ENCODE measurements at regions not wholly inside any gene's neighbourhood (a gene's known extent, or its start where the extent isn't known, plus 50 kb on each side); places are given as distances from the start of the nearest gene placed in this dataset.
A peak's percentile ranks its signal among the peaks of the same experiment; 100 is the strongest.
"Not testable (repeated sequence)": the region's sequence is repeated elsewhere in the genome, so short reads cannot be mapped to it uniquely, and the experiment has no call there.

DNA sequence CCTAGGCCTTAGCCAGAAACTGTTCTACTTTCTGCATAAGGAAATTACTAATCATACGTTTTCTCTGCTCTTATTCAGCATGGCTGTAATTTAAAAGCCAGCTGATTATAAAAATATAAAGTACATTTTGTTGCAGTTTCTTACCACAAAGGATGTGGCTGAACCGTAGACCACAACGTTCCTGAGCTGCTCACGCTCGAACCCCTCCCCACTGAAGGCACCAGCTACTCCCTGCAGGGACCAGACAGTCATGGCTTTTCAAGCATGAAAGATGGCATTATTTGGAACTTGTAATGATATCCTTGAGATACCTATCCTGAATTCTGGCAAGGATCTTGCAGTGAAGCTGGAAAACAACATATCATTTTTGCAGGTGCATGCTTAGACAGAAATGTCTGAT, 91.8 kb upstream of the DMRT1 start:
- DNase-seq: no peak

GRCh38 chr9:750249-750967, 91.1 kb upstream of the DMRT1 start:
- DNase-seq: peak; percentile 57

- DNase-seq: no peak
These were observed 90.1 kb upstream of the DMRT1 start for GRCh38 chr9:751137-752051.

DNA sequence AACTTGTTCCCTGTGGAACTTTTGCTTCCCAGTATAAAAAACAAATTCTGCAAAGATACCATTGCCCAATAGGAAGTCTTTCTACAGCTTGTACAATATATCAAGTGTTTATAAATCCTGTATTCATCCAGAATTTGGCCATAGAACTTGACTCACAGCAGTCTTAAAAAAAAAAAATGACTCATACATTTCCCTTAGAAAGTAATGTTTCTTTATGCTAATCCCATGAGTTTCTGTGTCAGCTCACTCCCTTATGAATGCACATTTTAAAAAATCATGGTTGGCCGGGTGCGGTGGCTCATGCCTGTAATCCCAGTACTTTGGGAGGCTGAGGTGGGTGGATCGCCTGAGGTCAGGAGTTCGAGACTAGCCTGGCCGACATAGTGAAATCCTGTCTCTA, 89.3 kb upstream of the DMRT1 start:
- no peak for DNase-seq

GRCh38 chr9:752681-753200, 88.8 kb upstream of the DMRT1 start:
- DNase-seq: no peak

- DNase-seq: not testable (repeated sequence)
These were observed 87.8 kb upstream of the DMRT1 start for GRCh38 chr9:753734-754133.

DNA sequence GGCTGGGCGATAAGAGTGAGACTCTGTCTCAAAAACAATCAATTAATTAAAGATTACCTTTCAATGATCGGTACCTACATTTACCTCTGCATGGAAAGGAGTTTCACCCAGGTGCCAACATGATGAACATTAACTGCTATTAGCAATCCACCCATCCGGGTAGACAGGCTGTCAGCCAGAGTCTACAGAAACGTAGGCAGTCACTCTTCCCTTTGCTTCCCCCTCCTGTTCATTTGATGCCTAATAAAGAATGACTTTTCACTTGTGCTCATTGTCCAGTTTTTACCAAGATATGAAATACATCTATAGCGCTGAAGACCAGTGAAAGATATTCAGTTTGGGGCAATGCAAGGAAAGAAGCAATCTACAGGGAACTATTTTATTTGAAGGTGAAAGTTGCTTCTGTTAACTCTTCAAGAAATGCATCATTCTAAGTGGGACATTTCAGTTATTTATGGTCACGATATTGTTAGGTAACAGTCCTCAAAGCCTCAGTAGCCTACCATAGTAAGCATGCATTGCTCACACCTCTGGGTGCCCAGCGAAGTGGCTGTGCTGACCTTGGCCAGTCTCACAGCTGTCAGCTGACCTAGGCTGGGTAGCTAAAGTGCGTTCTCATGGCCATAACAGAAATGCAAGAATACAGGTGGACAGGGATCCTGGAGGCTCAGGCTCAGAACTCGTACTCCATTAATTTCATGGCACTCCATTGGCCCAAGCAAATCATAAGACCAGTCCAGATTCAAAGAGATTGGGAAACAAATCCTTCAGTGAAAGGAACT, 87.2 kb upstream of the DMRT1 start:
- DNase-seq: no peak

DNA sequence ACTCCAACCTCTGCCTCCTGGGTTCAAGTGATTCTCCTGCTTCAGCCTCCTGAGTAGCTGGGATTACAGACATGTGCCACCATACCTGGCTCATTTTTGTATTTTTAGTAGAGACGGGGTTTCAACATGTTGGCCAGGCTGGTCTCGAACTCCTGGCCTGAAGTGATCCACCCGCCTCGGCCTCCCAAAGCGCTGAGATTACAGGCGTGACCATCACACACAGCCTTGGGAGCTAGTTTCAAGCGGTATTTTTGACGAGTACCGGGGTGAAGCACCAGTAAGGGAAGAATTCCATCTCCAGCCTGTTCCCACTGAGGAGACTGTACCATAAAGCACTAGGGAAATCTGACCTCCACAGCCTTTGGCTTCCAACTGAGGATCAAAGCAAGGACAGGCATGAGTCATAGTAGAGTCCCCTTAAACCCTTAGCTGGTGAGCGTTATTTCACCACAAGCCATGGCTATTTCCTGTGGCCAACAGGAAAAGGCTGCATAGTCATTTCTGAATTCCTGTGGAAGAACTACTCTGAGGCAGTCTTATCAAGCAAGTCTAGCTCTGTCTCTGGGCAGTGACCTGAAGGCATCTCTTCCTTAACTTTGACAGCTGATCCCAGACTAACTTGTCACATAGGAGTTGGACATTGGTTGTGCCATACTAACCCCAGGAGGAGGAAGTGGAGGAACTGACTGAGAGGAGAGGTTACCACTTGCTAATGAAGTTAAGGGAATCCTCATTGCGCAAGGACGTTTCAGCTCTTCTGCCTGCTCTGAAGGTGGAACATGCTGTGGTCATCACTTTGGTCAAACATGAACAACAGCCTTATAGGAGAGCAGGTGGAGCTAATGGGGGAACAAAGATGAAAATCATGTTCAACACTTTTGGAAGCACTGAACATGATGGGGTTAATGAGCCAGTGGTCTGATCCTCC, 85.8 kb upstream of the DMRT1 start:
- no peak for DNase-seq

- no peak for DNase-seq
These were observed 84.1 kb upstream of the DMRT1 start for GRCh38 chr9:757246-757881.

DNA sequence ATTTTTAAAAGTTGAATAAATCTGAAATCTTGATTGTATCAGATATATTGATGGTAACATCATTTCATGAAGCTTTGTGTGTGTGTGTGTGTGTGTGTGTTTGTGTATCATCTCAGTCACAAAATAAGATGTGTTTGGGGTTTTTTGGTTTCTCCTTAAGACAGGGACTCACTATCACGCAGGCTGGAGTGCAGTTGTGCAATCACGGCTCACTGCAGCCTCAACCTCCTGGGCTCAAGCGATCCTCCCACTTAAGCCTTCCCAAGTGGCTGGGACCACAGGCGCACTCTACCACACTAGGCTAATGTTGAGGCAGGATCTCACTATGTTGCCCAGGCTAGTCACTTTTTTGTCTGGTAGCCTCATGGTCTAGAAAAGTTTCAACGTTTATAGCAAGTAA, 83.4 kb upstream of the DMRT1 start:
- no peak for DNase-seq

- no peak for DNase-seq
These were observed 82.0 kb upstream of the DMRT1 start for GRCh38 chr9:759541-759940.

GRCh38 chr9:759983-760736, 81.3 kb upstream of the DMRT1 start:
- no peak for DNase-seq

GRCh38 chr9:761176-761792, 80.2 kb upstream of the DMRT1 start:
- no peak for DNase-seq

GRCh38 chr9:761793-762560, 79.5 kb upstream of the DMRT1 start:
- DNase-seq: no peak

DNA sequence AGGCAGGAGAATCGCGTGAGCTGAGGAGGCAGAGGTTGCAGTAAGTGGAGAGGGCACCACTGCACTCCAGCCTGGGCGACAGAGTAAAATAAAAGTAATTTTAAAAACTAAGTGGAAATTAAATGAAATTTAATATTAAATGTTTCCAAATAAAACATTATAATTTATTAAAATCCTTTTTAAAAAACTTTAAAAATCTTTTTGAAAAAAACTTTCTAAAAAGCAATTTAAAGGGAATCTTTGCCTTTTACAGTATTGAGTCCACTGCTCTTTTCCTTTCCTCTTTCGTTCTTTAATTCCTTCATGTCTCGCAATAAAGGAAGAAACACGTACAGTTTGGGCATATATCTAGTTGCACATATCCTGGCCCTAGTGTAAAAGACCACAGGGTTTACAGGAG, 77.8 kb upstream of the DMRT1 start:
- no peak for DNase-seq

DNA sequence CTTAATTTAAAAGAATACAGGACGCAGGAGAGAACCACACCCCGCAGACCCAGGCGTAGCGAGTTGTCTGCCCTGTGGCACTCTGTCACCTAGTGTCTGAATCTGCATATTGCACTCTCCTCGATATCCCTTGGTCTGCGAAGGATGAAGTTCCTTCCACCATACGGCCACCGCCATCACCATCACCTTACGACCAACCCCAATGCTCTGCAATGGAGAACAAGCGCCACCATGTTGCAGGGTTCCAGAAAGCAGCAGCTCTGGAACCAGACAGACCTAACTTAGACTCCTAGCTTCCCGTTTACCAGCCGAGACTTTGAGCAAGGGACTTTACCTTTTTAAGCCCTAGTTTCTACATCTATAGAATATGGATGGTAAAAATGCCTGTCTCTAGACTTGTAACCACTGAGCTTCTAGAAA, 77.4 kb upstream of the DMRT1 start:
- peak; percentile 61 for DNase-seq

- DNase-seq: no peak
These were observed 76.5 kb upstream of the DMRT1 start for GRCh38 chr9:764986-765385.

DNA sequence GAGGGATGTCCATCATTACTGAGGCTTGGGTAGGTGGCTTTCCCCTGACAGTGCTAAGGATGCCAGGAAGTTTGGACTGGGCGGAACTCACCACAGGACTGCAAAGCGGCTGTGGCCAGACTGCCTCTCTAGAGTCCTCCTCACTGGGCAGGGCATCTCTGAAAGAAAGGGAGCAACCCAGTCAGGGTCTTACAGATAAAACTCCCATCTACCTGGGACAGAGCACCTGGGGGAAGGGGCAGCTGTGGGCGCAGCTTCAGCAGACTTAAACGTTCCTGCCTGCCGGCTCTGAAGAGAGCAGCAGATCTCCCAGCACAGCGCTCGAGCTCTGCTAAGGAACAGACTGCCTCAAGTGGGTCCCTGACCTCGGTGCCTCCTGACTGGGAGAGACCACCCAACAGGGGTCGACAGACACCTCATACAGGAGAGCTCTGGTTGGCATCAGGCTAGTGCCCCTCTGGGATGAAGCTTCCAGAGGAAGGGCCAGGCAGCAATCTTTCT, 74.4 kb upstream of the DMRT1 start:
- not testable (repeated sequence) for DNase-seq

DNA sequence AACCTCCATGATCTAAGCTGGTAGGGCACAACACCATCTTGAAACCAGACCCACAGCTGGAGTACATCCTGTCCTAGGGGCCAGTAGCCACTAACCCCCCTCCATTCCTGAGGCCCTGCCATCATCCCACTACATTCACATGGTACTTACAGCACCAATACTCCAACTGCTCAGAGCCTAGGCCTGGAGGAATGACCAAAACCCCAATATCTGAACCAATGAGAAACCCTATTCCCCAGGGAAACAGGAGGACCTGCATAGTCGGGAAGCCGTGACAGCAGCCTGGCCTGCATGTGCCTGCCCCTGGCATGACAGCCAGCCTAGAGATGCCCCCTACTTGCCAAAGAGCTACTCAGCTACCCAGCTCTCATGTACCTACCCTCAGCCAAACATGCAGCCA, 65.4 kb upstream of the DMRT1 start:
- no peak for DNase-seq
